Caco-2 (cell line): ENCODE measurements at regions not wholly inside any gene's neighbourhood (a gene's known extent, or its start where the extent isn't known, plus 50 kb on each side); places are given as distances from the start of the nearest gene placed in this dataset.

Experiments used
- BruUV-seq: library from RNA; stranded (reverse); fragments of 400-500 nt; replicated peaks from 2 replicates; lab custom pipeline; 2021; lab: Mats Ljungman, UMichigan
- CTCF ChIA-PET: fragments of 300-600 bp; sonication (Branson Sonifier 250); formaldehyde crosslinking; loops from one replicate; lab custom pipeline; 2022; ENCODE audit warnings: antibody characterized with exemption; lab: Charles Lee
- POLR2A ChIA-PET: fragments of 300-600 bp; sonication (Branson Sonifier 250); formaldehyde crosslinking; loops from one replicate; lab custom pipeline; 2022; ENCODE audit warnings: antibody characterized with exemption; lab: Charles Lee
- DNase-seq, 2 experiments: peaks; one replicate each; pipeline versions ENCODE4 v3.0.0 to v3.0.0-alpha.2; 2020 to 2022
- H3K27me3 ChIP-seq: replicated peaks from 2 replicates; pipeline ENCODE4 v1.6.0; 2011; ENCODE audit warnings: low read length; ENCODE audit not compliant: control insufficient read depth, insufficient read depth
- H3K36me3 ChIP-seq: 2 replicates; pipeline ENCODE4 v1.5.1; 2011; ENCODE audit warnings: low read length; ENCODE audit not compliant: control insufficient read depth, insufficient read depth
- H3K4me1 ChIP-seq: fragments of 250-450 bp; sonication (Bioruptor Pico); 2 replicates; pipeline ENCODE4 v1.5.1; 2020; ENCODE audit warnings: mild to moderate bottlenecking
- H3K4me3 ChIP-seq: 2 replicates; pipeline ENCODE4 v1.5.1; 2011; ENCODE audit warnings: low read depth, mild to moderate bottlenecking, control low read depth, low read length
- H3K9me3 ChIP-seq: fragments of 250-450 bp; sonication (Bioruptor Pico); 2 replicates; pipeline ENCODE4 v1.5.1; 2020; ENCODE audit warnings: mild to moderate bottlenecking, moderate library complexity
- H3K27ac Mint-ChIP-seq: one replicate; pipeline ENCODE4 v1.8.0; 2022; ENCODE audit warnings: mixed read lengths; ENCODE audit not compliant: unreplicated experiment
- H3K27me3 Mint-ChIP-seq: one replicate; pipeline ENCODE4 v1.8.0; 2022; ENCODE audit warnings: mixed read lengths; ENCODE audit not compliant: insufficient read depth, unreplicated experiment
- H3K36me3 Mint-ChIP-seq: one replicate; pipeline ENCODE4 v1.8.0; 2022; ENCODE audit warnings: mild to moderate bottlenecking, mixed read lengths; ENCODE audit not compliant: insufficient read depth, unreplicated experiment
- H3K4me1 Mint-ChIP-seq: one replicate; pipeline ENCODE4 v1.8.0; 2022; ENCODE audit warnings: low read depth, mixed read lengths; ENCODE audit not compliant: unreplicated experiment
- H3K4me3 Mint-ChIP-seq: one replicate; pipeline ENCODE4 v1.8.0; 2022; ENCODE audit warnings: mild to moderate bottlenecking, moderate library complexity, mixed read lengths; ENCODE audit not compliant: unreplicated experiment
- H3K9me3 Mint-ChIP-seq: one replicate; pipeline ENCODE4 v1.8.0; 2022; ENCODE audit warnings: mixed read lengths; ENCODE audit not compliant: unreplicated experiment
- CTCF ChIP-seq, 2 experiments: fragments of 200-600 bp in 1 of 2; IDR thresholded peaks; 1 replicate in 1 of 2; 2 replicates in 1 of 2; pipeline versions ENCODE4 v1.5.1 to v1.8.0; 2011 to 2022; ENCODE audit warnings: antibody characterized with exemption in 1 of 2, control low read depth in 1 of 2, inconsistent platforms in 1 of 2, low read depth in 1 of 2, low read length in 1 of 2, mild to moderate bottlenecking in 1 of 2, moderate library complexity in 1 of 2; ENCODE audit not compliant: insufficient read depth in 1 of 2, severe bottlenecking in 1 of 2, unreplicated experiment in 1 of 2
- intact Hi-C: fragments of 100-400 bp; cut with micrococcal nuclease; formaldehyde crosslinking; loops from one replicate; pipeline ENCODE4 v1.10.0; 2022; ENCODE audit not compliant: unreplicated experiment

DNA sequence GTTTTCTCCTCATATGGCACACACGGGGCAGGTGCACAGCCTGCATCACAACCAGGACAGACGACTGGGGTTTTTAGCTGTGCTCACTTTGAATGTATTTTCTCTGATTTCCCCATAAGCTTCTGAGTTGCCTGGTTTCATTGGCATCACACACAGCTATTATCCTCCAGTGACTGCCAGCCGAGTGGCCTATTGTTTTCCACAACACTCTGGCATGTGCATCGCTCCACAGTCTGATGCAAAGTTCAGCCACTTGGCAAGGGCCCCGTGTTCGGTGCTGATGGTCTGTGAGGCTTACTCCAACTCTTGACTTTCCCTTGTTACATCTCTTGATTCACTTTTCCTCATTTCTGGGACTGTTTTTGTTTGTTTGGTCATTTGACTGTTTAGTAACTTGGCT lies 593.1 kb downstream of the CBLN2 start:
- no TSS peak for BruUV-seq
- Mint-ChIP-seq H3K9me3 (no peaks in the 10 kb centered on the region), H3K4me1 (no peaks in the 10 kb centered on the region), H3K27me3 (no peaks in the 10 kb centered on the region), H3K4me3 (no peak overlapping the region), H3K36me3 (no peaks in the 10 kb centered on the region), H3K27ac (no peak overlapping the region)
- no peak for TF ChIP-seq CTCF (IDR thresholded peaks at IDR 0.05; ENCODE audit: insufficient read depth in 1 of 2, low read depth in 1 of 2, low read length in 1 of 2, severe bottlenecking in 1 of 2, unreplicated experiment in 1 of 2)
- Histone ChIP-seq H3K9me3 (no peaks in the 10 kb centered on the region), H3K36me3 (no peaks in the 10 kb centered on the region), H3K4me3 (no peak overlapping the region), H3K27me3 (no peaks in the 10 kb centered on the region), H3K4me1 (no peaks in the 10 kb centered on the region)
- POLR2A ChIA-PET: no interaction called here
- CTCF ChIA-PET: no interaction called here
- intact Hi-C loops: no loop called here
- no peak for DNase-seq

DNA sequence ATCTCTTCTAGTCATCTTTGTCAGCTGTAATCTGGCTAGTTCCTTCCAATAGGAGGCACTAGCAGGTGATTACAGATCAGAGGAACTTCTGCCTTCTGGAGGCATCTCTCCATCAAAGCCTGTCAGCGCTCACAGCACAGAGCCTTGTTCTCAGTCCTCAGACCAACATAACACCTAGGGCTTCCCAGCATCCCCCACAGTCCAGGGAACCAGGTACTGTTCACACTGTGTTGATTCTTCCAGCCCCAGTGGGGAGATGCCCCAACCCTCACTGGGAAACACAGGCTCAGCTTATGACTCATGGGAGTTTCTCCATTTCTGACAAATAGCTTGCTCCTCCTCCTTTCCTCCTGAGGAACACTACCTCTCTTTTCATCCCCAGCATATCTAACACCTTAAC lies 601.7 kb downstream of the CBLN2 start:
- ChIA-PET POLR2A (no interaction called here), CTCF (no interaction called here)
- Histone ChIP-seq H3K4me1 (no peaks in the 10 kb centered on the region), H3K36me3 (no peaks in the 10 kb centered on the region), H3K4me3 (no peak overlapping the region), H3K9me3 (no peaks in the 10 kb centered on the region), H3K27me3 (no peaks in the 10 kb centered on the region)
- intact Hi-C loops: no loop called here
- no peak for DNase-seq
- no peaks in the 10 kb centered on the region for H3K9me3 Mint-ChIP-seq
- TF ChIP-seq CTCF (IDR thresholded peaks at IDR 0.05; ENCODE audit: insufficient read depth in 1 of 2, low read depth in 1 of 2, low read length in 1 of 2, severe bottlenecking in 1 of 2, unreplicated experiment in 1 of 2): no peak
- BruUV-seq: no TSS peak
- no peaks in the 10 kb centered on the region for H3K27me3 Mint-ChIP-seq
- no peak overlapping the region for H3K4me3 Mint-ChIP-seq
- H3K4me1 Mint-ChIP-seq: no peaks in the 10 kb centered on the region
- no peak overlapping the region for H3K27ac Mint-ChIP-seq
- no peaks in the 10 kb centered on the region for H3K36me3 Mint-ChIP-seq

- no peak overlapping the region for H3K4me3 ChIP-seq
- no TSS peak for BruUV-seq
- H3K4me1 Mint-ChIP-seq: no peaks in the 10 kb centered on the region
- H3K27me3 Mint-ChIP-seq: no peaks in the 10 kb centered on the region
- H3K9me3 Mint-ChIP-seq: no peaks in the 10 kb centered on the region
- intact Hi-C loops: no loop called here
- no peaks in the 10 kb centered on the region for H3K36me3 Mint-ChIP-seq
- no peaks in the 10 kb centered on the region for H3K9me3 ChIP-seq
- no peak for DNase-seq
- CTCF ChIA-PET: no interaction called here
- no peaks in the 10 kb centered on the region for H3K4me1 ChIP-seq
- no peaks in the 10 kb centered on the region for H3K36me3 ChIP-seq
- no peak overlapping the region for H3K4me3 Mint-ChIP-seq
- H3K27me3 ChIP-seq: no peaks in the 10 kb centered on the region
- POLR2A ChIA-PET: no interaction called here
- H3K27ac Mint-ChIP-seq: no peak overlapping the region
- TF ChIP-seq CTCF (IDR thresholded peaks at IDR 0.05; ENCODE audit: insufficient read depth in 1 of 2, low read depth in 1 of 2, low read length in 1 of 2, severe bottlenecking in 1 of 2, unreplicated experiment in 1 of 2): no peak
Observed at GRCh38 chr18:71939483-71939882, 604.7 kb downstream of the CBLN2 start.
